SK-N-SH treated with all-trans-retinoic acid at 6 μM for 48 hours (cell line): ENCODE measurements at regions not wholly inside any gene's neighbourhood (a gene's known extent, or its start where the extent isn't known, plus 50 kb on each side); places are given as distances from the start of the nearest gene placed in this dataset.

Source experiments
- ATAC-seq: fragments of 200-7000 bp; cut with Tn5 transposase; 3 replicates; pipeline ENCODE4 v1.9.1; 2020; ENCODE audit warnings: mild to moderate bottlenecking, moderate library complexity
- ARNTL ChIP-seq: fragments of 450-650 bp; formaldehyde crosslinking; IDR thresholded peaks from 2 replicates; pipeline ENCODE4 v1.5.0; 2020; ENCODE audit warnings: low read depth, mild to moderate bottlenecking, moderate library complexity, borderline replicate concordance
- CSDC2 ChIP-seq: fragments of 250-450 bp; sonication (Bioruptor Pico); IDR thresholded peaks from 2 replicates; pipeline ENCODE4 v1.5.0; 2020; ENCODE audit warnings: mild to moderate bottlenecking, moderate library complexity
- ESRRG ChIP-seq: fragments of 250-450 bp; sonication (Bioruptor Pico); IDR thresholded peaks from 2 replicates; pipeline ENCODE4 v1.6.1; 2021; ENCODE audit warnings: mild to moderate bottlenecking
- OSR1 ChIP-seq: fragments of 250-450 bp; sonication (Bioruptor Pico); IDR thresholded peaks from 2 replicates; pipeline ENCODE4 v1.8.0; 2022; ENCODE audit warnings: moderate library complexity, mild to moderate bottlenecking, inconsistent platforms
- PPARA ChIP-seq: fragments of 250-450 bp; sonication (Bioruptor Pico); IDR thresholded peaks from 2 replicates; pipeline ENCODE4 v1.5.0; 2020; ENCODE audit warnings: mild to moderate bottlenecking, borderline replicate concordance
- SNAI2 ChIP-seq: fragments of 250-450 bp; sonication (Bioruptor Pico); IDR thresholded peaks from 2 replicates; pipeline ENCODE4 v1.5.0; 2020; ENCODE audit warnings: mild to moderate bottlenecking, moderate library complexity
- TOX ChIP-seq: fragments of 250-450 bp; sonication (Bioruptor Pico); IDR thresholded peaks from 2 replicates; pipeline ENCODE4 v1.8.0; 2021; ENCODE audit warnings: mild to moderate bottlenecking, moderate library complexity, borderline replicate concordance
- ZFP3 ChIP-seq: fragments of 250-450 bp; sonication (Bioruptor Pico); IDR thresholded peaks from 2 replicates; pipeline ENCODE4 v1.5.0; 2020; ENCODE audit warnings: mild to moderate bottlenecking, moderate library complexity
- ZFP30 ChIP-seq: fragments of 450-650 bp; formaldehyde crosslinking; IDR thresholded peaks from 2 replicates; pipeline ENCODE4 v1.5.0; 2022; ENCODE audit warnings: mild to moderate bottlenecking, moderate library complexity
- ZNF565 ChIP-seq: fragments of 450-650 bp; formaldehyde crosslinking; conservative IDR thresholded peaks from 2 replicates; pipeline ENCODE4 v1.5.0; 2020; ENCODE audit warnings: low read depth, mild to moderate bottlenecking, moderate library complexity
- ZNF70 ChIP-seq: fragments of 450-650 bp; formaldehyde crosslinking; IDR thresholded peaks from 2 replicates; pipeline ENCODE4 v1.5.0; 2020; ENCODE audit warnings: mild to moderate bottlenecking, moderate library complexity
- TF ChIP-seq, protein P1 (sequence below): fragments of 250-450 bp; sonication (Bioruptor Pico); IDR thresholded peaks from 2 replicates; pipeline ENCODE4 v1.5.1; 2020; ENCODE audit warnings: low read depth, mild to moderate bottlenecking, moderate library complexity
- TF ChIP-seq, protein P2 (sequence below): fragments of 250-450 bp; sonication (Bioruptor Pico); IDR thresholded peaks from 2 replicates; pipeline ENCODE4 v1.5.1; 2021; ENCODE audit warnings: mild to moderate bottlenecking, moderate library complexity
- TF ChIP-seq, protein P3 (sequence below): fragments of 250-450 bp; sonication (Bioruptor Pico); IDR thresholded peaks from 2 replicates; pipeline ENCODE4 v1.5.0; 2020; ENCODE audit warnings: mild to moderate bottlenecking, moderate library complexity
- TF ChIP-seq, protein P4 (sequence below): fragments of 250-450 bp; sonication (Bioruptor Pico); IDR thresholded peaks from 2 replicates; pipeline ENCODE4 v1.8.0; 2020; ENCODE audit warnings: mild to moderate bottlenecking, moderate library complexity, borderline replicate concordance
- TF ChIP-seq, protein P5 (sequence below): fragments of 250-450 bp; sonication (Bioruptor Pico); IDR thresholded peaks from 2 replicates; pipeline ENCODE4 v1.8.0; 2021; ENCODE audit warnings: low read depth, mild to moderate bottlenecking, moderate library complexity, borderline replicate concordance

DNA sequence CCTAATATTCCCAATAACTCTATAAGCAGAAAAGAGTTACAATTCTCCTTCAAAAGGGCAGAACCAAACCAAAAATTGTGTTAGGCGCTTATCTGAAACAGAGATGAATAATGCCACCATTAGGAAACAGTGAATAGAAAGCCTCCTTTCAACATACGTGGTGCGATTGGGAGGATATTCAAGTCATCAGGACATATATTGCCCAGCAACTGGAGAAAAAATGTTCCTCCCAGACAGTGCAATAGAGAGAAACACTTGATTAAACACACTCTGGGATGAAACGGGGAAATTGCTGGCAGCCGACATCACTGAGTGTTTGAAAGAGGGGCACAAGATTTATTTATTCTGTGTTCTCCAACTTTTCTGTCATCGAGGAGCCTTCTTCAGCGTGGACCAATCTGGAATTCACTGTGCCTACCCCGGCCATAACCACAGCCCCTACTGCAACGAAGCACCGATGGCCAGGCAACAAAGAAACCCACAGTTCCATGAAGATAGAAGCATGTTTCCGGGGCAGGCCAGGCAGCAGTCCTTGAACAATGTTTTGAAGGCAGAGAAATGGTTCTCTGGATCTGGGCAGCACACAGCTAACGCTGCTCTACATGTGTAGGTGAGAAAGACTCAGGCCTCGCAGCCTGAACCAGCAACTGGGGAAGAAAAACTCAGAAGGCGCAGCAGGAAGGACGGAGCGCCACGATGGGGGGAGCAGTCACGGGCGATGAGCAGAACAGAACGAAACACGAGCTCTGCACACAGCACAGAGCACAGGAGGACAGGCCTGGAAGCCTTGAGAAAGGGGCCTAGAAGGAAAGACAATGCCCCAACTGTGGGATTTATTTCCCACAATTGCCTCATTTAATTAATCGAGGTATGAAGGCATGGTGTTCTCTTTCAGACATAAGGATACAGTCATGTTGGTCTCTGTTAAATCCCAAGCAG, 234.2 kb upstream of the FOXQ1 start:
- no peak for ATAC-seq
- TF ChIP-seq SNAI2 (CRISPR knock-in tag) (no peak), PPARA (no peak), ESRRG (CRISPR knock-in tag) (no peak), ZFP30 (no peak)
- TF ChIP-seq, protein P1, sequence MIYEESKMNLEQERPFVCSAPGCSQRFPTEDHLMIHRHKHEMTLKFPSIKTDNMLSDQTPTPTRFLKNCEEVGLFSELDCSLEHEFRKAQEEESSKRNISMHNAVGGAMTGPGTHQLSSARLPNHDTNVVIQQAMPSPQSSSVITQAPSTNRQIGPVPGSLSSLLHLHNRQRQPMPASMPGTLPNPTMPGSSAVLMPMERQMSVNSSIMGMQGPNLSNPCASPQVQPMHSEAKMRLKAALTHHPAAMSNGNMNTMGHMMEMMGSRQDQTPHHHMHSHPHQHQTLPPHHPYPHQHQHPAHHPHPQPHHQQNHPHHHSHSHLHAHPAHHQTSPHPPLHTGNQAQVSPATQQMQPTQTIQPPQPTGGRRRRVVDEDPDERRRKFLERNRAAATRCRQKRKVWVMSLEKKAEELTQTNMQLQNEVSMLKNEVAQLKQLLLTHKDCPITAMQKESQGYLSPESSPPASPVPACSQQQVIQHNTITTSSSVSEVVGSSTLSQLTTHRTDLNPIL (CRISPR knock-in tag), result no peak
- TF ChIP-seq, protein P2, sequence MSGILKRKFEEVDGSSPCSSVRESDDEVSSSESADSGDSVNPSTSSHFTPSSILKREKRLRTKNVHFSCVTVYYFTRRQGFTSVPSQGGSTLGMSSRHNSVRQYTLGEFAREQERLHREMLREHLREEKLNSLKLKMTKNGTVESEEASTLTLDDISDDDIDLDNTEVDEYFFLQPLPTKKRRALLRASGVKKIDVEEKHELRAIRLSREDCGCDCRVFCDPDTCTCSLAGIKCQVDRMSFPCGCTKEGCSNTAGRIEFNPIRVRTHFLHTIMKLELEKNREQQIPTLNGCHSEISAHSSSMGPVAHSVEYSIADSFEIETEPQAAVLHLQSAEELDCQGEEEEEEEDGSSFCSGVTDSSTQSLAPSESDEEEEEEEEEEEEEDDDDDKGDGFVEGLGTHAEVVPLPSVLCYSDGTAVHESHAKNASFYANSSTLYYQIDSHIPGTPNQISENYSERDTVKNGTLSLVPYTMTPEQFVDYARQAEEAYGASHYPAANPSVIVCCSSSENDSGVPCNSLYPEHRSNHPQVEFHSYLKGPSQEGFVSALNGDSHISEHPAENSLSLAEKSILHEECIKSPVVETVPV (CRISPR knock-in tag), result no peak
- TF ChIP-seq, protein P3, sequence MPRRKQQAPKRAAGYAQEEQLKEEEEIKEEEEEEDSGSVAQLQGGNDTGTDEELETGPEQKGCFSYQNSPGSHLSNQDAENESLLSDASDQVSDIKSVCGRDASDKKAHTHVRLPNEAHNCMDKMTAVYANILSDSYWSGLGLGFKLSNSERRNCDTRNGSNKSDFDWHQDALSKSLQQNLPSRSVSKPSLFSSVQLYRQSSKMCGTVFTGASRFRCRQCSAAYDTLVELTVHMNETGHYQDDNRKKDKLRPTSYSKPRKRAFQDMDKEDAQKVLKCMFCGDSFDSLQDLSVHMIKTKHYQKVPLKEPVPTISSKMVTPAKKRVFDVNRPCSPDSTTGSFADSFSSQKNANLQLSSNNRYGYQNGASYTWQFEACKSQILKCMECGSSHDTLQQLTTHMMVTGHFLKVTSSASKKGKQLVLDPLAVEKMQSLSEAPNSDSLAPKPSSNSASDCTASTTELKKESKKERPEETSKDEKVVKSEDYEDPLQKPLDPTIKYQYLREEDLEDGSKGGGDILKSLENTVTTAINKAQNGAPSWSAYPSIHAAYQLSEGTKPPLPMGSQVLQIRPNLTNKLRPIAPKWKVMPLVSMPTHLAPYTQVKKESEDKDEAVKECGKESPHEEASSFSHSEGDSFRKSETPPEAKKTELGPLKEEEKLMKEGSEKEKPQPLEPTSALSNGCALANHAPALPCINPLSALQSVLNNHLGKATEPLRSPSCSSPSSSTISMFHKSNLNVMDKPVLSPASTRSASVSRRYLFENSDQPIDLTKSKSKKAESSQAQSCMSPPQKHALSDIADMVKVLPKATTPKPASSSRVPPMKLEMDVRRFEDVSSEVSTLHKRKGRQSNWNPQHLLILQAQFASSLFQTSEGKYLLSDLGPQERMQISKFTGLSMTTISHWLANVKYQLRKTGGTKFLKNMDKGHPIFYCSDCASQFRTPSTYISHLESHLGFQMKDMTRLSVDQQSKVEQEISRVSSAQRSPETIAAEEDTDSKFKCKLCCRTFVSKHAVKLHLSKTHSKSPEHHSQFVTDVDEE (CRISPR knock-in tag), result no peak
- TF ChIP-seq, protein P4, sequence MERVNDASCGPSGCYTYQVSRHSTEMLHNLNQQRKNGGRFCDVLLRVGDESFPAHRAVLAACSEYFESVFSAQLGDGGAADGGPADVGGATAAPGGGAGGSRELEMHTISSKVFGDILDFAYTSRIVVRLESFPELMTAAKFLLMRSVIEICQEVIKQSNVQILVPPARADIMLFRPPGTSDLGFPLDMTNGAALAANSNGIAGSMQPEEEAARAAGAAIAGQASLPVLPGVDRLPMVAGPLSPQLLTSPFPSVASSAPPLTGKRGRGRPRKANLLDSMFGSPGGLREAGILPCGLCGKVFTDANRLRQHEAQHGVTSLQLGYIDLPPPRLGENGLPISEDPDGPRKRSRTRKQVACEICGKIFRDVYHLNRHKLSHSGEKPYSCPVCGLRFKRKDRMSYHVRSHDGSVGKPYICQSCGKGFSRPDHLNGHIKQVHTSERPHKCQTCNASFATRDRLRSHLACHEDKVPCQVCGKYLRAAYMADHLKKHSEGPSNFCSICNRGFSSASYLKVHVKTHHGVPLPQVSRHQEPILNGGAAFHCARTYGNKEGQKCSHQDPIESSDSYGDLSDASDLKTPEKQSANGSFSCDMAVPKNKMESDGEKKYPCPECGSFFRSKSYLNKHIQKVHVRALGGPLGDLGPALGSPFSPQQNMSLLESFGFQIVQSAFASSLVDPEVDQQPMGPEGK, result no peak
- TF ChIP-seq, protein P5, sequence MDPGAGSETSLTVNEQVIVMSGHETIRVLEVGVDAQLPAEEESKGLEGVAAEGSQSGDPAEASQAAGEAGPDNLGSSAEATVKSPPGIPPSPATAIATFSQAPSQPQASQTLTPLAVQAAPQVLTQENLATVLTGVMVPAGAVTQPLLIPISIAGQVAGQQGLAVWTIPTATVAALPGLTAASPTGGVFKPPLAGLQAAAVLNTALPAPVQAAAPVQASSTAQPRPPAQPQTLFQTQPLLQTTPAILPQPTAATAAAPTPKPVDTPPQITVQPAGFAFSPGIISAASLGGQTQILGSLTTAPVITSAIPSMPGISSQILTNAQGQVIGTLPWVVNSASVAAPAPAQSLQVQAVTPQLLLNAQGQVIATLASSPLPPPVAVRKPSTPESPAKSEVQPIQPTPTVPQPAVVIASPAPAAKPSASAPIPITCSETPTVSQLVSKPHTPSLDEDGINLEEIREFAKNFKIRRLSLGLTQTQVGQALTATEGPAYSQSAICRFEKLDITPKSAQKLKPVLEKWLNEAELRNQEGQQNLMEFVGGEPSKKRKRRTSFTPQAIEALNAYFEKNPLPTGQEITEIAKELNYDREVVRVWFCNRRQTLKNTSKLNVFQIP (CRISPR knock-in tag), result no peak

DNA sequence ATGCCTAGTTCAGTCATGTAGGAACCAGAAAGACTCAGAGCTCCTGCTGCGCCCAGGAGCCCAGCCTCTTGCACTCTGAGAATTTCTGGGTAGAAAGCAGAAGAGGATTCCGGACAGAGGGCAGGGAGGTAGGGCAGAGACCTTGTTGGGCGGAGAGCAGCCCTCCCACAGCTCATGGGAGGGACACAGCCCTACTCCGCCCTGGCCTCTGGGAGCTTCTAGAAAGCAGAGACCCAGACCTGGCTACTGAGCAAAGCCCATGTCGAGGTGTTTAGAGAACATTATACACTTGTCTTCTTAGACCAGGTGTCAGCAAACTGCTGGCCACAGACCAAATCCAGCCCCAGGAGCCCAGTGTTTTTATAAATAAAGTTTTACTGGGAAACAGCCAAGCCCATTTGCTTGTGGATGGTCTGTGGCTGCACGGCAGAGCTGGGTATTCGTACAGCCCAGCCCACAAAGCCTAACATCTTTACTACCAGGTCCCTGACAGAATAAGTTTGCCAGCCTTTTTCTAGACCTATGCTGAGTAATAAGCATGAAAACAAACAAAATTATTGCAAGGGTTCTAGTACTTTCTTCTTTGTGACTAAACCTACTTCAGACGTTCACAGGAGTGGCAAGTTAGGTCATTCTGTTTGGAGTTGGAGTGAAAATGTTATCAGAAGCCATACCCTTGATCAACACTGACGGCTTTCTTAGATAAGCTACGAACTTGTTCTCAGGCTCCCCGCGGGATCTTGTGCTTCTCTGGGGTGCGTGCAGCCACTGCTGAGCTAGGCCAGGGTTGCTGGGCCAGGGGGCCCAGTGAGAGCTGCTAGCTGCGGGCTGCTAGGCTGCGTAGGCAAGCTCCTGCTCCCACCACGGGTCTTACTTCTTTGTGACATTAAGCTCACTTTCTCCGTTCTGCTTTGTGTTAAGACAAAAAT, 235.1 kb upstream of the FOXQ1 start:
- ATAC-seq, result no peak

DNA sequence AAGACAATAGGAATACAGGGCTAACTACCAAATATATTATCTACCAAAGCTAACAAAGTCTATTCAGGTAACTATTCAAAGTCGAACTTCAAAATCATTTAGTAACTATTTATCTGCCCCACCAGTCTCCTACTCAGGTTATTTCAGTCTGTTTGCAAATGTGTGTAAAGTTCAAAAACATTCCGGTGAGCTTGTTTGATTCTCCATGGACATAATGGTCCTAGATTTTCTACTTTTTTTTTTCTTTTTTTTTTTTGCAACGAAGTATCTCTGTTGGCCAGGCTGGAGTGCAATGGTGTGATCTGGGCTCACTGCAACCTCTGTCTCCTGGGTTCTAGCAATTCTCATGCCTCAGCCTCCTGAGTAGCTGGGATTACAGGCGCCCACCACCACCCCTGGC, 236.0 kb upstream of the FOXQ1 start:
- ATAC-seq, result no peak
- TF ChIP-seq, protein P4, result no peak
- TF ChIP-seq OSR1 (CRISPR knock-in tag) (no peak), ESRRG (CRISPR knock-in tag) (no peak), ZNF70 (CRISPR knock-in tag) (no peak), SNAI2 (CRISPR knock-in tag) (no peak), ARNTL (no peak), PPARA (no peak), ZNF565 (CRISPR knock-in tag) (no peak), TOX (no peak)
- TF ChIP-seq, protein P2 (CRISPR knock-in tag), result no peak
- TF ChIP-seq, protein P5 (CRISPR knock-in tag), result no peak

More for the DNA sequence above, 235.1 kb upstream of the FOXQ1 start:
- TF ChIP-seq ZFP3 (CRISPR knock-in tag) (no peak), ZNF565 (CRISPR knock-in tag) (no peak), CSDC2 (CRISPR knock-in tag) (no peak), ZNF70 (CRISPR knock-in tag) (no peak)
- TF ChIP-seq, protein P1 (CRISPR knock-in tag), result no peak
- TF ChIP-seq, all 23 proteins: peak for 0
